Embryonic facial prominence (tissue), 1 donor: ENCODE measurements at regions not wholly inside any gene's neighbourhood (a gene's known extent, or its start where the extent isn't known, plus 50 kb on each side); places are given as distances from the start of the nearest gene placed in this dataset.
"Not testable (repeated sequence)": the region's sequence is repeated elsewhere in the genome, so short reads cannot be mapped to it uniquely, and the experiment has no call there.

ENCODE experiments used
- DNase-seq: peaks from one replicate; pipeline ENCODE4 v3.0.0-alpha.2; 2016; ENCODE audit errors: extremely low spot score

DNA sequence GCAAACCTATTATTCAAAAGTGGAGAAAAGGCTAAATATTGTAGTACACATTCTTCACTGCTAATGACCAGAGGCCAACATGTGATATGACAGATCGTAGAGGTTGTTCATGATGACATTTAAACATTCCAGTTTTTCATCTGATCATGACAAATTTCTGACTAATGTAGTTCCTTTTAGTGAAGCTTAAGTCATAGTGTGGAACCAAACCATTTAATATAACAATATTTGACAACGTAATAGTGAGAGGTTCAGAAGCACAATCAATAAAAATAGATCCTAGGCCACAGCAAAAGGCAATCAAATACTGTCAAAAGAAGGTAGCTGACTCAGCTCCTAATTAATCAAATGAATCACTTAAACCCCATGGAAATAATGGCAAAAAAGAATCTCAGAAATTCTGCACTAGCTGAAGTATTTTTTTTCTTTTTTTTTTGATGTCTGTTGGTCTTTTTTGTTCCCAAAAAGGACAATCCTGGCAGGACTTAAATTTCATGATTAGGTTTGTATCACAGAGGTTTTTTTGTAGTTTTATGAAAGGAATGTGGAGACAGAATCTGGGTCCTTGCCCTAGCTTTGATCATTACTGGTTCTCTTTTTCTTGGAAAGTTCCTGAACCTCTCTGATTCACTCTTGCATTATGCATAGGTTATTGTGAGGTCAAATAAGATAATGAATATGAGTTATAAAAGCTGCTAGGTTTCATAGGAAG, 795.0 kb downstream of the DTWD2 start:
- DNase-seq = no peak

DNA sequence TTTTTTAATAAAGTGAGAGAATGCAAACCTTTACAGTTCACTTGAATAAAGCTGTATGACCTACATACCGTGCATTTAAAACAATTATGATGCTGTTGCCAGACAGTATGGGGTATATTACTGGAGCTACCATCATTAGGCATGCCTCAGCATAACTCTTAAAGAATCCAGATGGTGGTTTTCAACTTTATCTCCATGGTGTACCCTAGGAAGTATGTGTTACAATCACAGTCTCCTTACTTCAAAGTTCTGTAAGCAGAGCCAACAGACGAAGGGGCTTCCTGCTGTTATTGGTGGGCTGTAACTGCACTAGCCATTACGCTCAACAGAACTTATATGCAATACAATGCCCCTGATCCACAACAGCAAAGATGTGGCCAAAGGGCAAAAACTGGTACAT, 803.3 kb downstream of the DTWD2 start:
- DNase-seq = no peak

DNA sequence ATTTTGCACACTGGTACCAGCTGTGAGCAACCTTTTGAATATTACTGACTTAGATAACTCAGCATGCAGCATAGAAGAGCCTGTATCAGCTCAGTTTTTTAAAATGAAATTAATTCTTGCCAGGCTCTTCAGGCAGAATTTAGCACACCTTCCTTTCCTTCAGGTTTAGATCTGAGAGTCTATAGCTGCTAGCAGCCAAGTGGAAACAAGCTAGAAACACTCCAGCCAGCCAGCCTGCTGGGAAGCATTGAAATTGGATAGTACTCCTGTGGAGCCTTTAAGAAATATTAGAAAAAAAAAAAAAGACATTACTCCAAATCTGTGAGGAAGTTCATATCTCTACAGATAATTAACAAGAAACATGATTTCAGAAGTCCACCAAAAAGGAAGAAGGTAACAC, 812.2 kb downstream of the DTWD2 start:
- no peak for DNase-seq

GRCh38 chr5:118174671-118175070, 813.7 kb downstream of the DTWD2 start:
- DNase-seq = no peak

- DNase-seq = no peak
Observed at GRCh38 chr5:118173340-118173739, 815.0 kb downstream of the DTWD2 start.

- no peak for DNase-seq
Observed at GRCh38 chr5:118165619-118166018, 822.7 kb downstream of the DTWD2 start.

- no peak for DNase-seq
Observed at GRCh38 chr5:118156181-118156580, 832.2 kb downstream of the DTWD2 start.

- DNase-seq = no peak
Observed at GRCh38 chr5:118146824-118147223, 841.5 kb downstream of the DTWD2 start.

GRCh38 chr5:118144540-118144939, 843.8 kb downstream of the DTWD2 start:
- no peak for DNase-seq

DNA sequence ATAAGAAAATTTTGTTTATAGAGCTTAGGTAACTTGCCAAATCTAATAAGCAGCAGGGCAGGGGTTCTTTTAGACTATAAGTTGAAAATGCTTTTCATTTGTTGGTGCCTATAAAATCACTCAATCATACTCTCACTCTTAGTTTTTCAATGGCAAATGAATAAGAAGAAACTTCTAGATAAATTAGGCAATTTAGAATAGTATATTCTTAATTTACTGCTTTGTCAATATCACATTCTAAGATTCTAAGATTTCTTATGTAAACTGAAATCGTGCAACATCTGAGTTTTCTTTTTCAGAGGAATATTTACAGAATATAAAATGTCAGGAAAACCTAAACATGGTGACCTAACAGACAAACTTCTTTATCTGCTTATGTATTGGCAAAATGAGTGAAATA, 849.0 kb downstream of the DTWD2 start:
- no peak for DNase-seq

- no peak for DNase-seq
Observed at GRCh38 chr5:118126159-118126558, 862.2 kb downstream of the DTWD2 start.

GRCh38 chr5:118125687-118126086, 862.7 kb downstream of the DTWD2 start:
- DNase-seq = no peak

DNA sequence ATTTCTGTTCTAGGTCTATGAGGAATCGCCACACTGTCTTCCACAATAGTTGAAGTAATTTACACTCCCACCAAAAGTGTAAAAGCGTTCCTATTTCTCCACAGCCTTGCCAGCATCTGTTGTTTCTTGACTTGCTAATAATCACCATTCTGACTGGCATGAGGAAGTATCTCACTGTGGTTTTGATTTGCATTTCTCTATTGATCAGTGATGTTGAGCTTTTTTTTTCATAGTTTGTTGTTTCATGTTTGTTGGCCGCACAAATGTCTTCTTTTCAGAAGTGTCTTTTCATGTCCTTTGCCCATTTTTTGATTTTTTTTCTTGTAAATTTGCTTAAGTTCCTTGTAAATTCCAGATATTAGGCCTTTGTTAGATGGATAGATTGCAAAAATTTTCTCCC, 867.1 kb downstream of the DTWD2 start:
- DNase-seq = no peak

DNA sequence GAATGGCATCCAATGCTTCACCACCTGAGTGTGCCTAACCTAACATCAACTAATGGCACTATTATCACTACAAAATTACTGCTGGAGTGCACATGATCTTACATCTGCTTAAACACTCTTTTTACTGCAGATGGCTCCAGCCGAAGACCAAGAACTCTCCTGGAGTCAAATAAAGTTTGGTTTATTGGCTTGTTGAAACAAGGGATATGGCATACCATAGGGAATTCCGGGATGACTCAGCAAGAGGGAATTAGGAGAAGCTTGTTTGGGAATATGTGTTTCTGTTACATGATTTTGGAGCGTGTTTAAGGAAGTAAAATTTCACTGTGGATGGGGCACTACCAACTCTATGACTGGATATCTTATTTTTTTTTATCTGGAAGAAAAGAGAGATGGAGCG, 872.6 kb downstream of the DTWD2 start:
- no peak for DNase-seq

DNA sequence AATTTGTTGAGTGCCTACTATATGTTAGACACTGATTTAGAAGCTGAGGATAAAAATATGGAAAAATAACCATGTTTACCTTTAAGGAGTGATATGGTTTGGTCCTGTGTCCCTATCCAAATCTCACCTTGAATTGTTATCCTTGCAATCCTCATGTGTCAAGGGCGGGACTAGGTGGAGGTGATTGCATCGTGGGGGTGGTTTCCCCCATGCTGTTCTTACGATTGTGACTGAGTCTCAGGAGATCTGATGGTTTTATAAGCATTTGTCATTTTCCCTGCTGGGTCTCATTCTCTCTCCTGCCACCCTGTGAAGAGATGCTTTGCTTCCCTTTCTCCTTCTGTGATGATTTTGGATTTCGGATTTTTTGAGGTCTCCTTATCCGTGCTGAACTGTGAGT, 876.4 kb downstream of the DTWD2 start:
- no peak for DNase-seq

DNA sequence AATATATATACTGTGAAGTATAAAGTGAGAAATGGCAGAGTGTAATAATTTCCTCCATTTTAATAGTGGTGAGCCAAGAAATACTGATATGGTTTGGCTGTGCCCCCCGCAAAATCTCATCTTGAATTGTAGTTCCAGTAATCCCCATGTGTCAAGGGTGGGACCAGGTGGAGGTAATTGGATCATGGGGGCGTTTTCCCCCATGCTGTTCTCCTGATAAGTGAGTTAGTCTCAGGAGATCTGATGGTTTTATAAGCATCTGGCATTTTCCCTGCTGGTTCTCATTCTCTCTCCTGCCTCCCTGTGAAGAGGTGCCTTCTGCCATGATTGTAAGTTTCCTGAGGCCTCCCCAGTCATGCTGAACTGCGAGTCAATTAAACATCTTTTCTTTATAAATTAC, 881.1 kb downstream of the DTWD2 start:
- DNase-seq = not testable (repeated sequence)

DNA sequence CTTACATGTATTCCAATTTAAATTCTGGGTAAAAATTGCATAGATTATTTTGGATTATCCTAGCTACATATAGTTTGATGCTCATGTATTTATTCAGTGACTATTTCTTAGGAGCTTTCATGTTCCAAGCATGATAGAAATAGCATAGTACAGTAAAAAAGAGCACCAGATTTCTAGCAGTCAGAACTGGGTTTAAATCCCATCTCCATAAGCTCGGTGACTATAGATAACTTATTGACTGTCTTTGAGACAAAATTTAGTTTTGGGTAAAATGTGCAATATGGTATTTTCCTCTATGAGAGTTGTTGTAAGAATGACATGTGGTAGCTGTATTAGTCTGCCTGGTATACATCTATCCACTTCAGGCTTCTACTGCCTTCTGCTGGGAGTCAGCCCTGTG, 889.6 kb downstream of the DTWD2 start:
- no peak for DNase-seq

DNA sequence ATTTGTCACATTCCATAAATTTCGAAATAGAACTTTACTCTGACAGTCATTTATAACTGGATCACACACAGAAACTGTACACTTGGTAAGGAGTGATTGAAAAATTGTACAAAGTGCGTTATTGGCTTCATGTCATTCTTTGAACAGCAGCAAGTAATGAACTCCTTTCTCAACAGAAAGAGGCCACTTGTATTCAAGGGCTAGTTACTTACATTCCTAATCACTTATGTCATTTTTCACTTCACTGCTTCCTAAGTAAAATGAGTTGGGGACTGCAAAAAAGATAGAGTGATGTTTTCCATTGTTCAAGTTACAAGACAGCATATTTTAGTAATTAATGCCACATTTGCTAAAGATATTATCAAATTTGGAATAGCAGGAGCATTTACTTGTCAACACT, 893.2 kb downstream of the DTWD2 start:
- DNase-seq = no peak

DNA sequence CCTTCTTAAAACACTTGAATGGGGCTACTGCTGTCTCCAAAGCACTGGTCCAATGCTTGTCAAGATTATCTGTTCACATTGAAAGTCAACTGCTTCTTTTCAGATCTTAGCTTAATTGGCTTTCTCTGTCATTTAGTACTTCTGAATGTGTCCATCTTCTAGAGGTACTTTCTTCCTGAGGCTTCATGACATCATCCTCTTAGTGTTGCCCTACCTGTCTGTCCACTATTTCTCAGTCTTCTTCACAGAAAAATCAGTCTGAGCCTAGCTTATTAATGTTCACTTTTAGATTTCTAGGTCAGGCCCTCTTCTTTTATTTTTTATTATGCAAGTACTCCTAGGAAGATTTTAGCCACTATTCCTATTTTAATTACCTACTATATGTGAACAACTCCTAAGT, 899.9 kb downstream of the DTWD2 start:
- no peak for DNase-seq

DNA sequence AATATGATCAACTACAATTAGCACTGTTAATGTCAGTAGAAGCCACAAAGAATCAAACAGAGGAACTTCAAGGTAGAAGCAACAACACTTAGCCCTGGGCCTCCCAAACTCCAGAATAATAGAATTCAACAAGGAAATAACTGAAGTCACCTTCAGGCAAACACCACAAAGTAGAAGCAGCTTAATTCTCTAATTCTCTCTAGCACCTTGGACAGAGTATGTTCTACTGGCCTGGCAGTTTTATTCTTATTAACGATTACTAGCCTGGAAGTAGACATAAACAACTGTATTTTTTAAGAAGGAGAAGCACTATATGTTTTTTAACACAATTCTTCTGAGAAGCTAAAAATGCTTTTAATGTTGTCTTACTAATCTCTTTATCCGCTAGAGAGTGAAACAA, 911.9 kb downstream of the DTWD2 start:
- DNase-seq = no peak

DNA sequence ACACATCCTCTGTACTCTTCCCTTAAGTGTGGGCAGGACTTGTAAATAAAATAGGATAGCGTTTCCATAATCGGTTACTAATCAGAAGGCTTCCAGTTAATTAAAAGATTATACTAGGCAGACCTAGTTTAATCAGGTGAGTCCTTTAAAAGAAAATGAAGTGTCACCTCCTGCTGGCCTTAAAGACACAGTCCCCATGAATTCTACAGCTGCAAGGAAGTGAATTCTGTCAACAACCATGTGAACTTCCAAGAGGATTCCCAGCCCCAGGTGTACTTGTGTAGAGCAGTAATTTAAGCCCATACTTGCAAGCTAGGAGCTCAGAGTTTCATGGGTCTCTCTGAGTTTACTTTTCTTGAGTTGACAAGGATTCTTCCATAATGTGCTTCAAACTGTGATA, 918.3 kb downstream of the DTWD2 start:
- DNase-seq = no peak

GRCh38 chr5:118069452-118069851, 918.9 kb downstream of the DTWD2 start:
- DNase-seq = no peak

DNA sequence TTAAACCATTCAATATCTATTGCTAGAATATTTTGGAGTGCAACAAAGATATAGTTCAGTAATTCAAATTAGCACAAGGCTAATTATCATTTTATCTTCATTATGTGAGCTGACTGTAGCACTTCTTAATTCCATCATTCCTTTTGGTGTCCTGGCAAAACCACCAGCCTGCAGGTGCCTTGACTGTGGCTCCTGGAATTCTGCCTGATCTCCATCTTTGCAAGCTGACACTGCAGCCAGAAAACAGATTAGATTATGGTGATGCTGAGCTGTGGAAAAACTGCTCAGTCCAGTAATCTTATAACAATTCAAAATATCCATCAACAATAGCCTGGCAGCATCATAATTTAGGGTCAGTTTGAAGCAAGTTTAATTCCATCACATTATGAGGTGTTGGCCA, 919.5 kb downstream of the DTWD2 start:
- no peak for DNase-seq

- DNase-seq = not testable (repeated sequence)
Observed at GRCh38 chr5:118063836-118064235, 924.5 kb downstream of the DTWD2 start.
